HG03342 (cell line): ENCODE measurements at regions not wholly inside any gene's neighbourhood (a gene's known extent, or its start where the extent isn't known, plus 50 kb on each side); places are given as distances from the start of the nearest gene placed in this dataset.
A peak's percentile ranks its signal among the peaks of the same experiment; 100 is the strongest.
"Not testable (repeated sequence)": the region's sequence is repeated elsewhere in the genome, so short reads cannot be mapped to it uniquely, and the experiment has no call there.

Experiments used
- ATAC-seq: cut with Tn5 transposase; IDR thresholded peaks from one replicate; pipeline ENCODE4 v1.9.1; 2021; ENCODE audit warnings: mild to moderate bottlenecking, moderate library complexity; ENCODE audit not compliant: unreplicated experiment

DNA sequence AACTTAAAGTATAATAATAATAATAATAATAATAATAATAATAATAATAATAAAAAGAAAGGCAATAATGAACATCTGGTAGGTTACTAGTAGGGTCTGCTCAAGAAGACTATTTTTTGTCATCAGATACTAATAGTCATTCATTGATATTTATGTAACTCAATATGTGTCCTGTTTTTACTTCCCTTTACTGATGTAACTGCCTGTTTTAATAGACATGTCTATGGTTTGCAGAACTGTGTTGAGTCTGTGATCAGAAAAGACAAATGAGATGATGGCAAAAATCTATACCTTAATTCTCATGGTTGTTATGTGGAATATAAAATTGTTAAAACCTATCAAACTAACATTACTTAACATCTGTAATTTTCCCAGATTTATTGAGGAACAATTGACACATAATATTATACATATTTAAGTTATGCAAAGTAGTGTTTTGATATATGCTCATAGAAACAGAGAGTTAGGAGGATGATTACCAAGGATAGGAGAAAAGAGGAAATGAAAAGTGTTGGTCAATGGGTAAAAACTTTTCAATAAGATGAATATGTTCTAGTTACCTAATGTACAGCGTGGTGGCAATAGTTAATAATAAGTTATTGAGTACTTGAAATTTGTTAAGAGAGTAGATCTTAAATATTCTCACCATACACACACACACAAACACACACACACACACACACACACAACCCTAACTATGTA lies 699.4 kb downstream of the ZPLD1 start:
- ATAC-seq, result peak; percentile 87

DNA sequence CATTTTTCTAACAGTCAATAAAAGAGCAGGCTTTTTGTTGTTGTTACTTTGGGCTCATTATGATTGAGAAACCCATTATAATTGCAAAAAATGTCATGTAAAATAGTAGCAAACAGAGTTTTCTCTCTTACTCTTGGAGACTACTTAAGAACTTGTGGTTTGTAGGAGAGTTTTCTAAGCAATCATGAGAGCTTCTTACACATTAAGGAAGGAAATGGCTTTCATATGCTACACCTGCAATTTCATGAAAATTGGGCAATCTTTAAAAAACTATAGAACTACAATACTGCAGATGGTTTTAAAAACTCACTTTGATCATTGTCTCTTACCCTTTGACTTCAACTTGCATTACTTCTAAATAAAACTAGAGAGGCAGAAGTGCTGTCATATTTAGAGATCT lies 701.8 kb downstream of the ZPLD1 start:
- ATAC-seq, result no peak

DNA sequence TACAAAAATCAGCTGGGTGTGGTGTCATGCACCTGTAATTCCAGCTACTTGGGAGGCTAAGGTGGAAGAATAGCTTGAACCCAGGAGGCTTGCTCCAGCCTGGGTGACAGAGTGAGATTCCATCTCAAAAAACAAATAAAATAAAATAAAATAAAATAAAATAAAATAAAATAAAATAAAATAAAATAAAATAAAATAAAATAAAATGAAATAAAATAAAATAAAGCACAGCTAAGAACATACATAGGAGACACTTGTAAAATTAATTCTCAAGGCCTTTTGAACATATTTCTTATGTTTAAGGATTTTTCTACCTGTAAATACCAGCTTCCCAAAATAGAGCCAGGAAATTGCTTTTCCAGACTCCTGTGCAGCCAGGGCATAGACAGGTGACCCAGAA lies 703.0 kb downstream of the ZPLD1 start:
- no peak for ATAC-seq

DNA sequence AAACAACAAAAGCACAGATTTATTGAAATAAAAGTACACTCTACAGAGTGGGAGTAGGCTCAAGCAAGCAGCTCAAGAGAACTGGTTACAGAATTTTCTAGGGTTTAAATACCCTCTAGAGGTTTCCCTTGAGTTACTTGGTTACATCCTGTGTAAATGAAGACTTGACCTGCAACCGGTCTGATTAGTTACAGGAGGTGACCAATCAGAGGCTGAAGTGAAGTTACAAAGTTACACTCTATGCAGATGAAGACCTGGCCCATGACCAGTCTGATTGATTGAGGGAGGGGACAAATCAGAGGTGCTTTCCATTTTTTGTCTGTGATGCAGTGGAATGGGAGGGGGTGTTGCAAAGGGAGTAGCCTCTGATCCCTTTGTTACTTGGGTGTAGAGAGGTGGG lies 723.4 kb downstream of the ZPLD1 start:
- no peak for ATAC-seq

DNA sequence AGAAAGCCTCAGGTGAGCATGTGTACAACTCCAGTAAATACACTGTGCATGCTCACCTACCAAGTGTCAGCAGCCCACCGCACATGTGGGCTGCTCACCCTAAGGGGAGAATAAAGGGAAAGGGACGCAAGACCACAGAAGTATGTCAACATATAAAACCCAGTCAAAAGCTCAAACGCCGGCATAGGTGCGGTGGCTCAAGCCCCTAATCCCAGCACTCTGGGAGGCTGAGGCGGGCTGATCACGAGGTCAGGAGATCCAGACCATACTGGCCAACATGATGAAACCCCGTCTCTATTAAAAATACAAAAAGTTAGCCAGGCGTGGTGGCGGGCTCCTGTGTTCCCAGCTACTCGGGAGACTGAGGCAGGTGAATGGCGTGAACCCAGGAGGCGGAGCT lies 732.1 kb downstream of the ZPLD1 start:
- ATAC-seq, result no peak

GRCh38 chr3:103167850-103168249 lies 733.0 kb downstream of the ZPLD1 start:
- no peak for ATAC-seq

- no peak for ATAC-seq
Measured at GRCh38 chr3:103169289-103169688, 734.5 kb downstream of the ZPLD1 start.

DNA sequence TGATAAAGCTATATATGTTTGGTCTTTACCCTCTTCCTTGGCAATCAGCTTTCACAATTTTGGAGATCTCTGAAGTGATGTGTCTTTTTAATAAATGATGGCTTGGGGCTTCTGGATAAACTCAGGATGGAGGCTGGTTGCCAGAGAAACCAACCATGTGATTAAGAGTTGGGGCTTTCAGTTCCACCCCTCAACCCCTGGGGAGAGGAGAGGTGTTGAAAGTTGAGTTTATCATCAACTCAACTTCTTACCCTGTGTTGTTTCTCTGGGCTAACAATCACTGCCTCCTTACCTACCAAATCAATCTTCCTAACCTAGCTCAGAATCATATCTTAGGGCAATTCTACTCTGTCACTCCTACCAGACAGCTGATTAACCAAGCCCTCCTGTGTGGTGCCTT lies 735.8 kb downstream of the ZPLD1 start:
- ATAC-seq, result peak; percentile 83

- ATAC-seq, result no peak
Measured at GRCh38 chr3:103173940-103174339, 739.1 kb downstream of the ZPLD1 start.

DNA sequence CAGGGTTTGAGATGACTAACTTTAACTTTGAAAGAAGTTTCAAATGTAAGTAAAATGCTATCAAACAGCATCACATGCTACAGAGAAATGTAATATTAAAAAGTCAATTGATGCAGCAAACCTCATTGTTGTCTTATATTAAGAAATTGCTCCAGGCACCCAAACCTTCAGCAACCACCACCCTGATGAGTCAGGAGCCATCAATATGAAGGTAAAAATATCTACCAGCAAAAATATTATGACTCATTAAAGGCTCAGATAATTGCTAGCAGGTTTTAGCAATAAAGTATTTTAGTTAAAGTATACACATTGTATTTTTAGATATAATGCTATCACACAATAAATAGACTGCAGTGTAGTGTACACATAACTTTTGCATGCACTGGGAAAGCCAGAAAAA lies 746.3 kb downstream of the ZPLD1 start:
- no peak for ATAC-seq

DNA sequence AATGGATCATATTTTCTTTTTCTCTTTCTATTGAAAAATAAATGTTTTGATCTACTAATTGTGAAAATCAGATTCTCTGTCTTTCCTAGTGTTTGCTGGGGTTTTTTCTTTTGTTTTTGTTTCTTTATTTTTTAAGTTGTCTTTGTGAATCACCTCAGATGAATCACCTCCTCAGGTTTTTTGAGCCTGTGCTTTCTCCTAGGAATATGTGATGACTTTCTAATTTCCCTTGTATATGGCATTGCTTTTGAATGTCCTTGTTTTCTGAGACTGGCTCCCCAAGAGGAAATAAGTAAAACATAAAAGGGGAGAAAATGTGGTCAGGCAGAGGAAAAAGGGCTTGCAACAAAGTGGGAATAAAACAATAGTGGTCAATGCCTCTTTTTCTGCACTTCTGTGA lies 750.0 kb downstream of the ZPLD1 start:
- no peak for ATAC-seq

DNA sequence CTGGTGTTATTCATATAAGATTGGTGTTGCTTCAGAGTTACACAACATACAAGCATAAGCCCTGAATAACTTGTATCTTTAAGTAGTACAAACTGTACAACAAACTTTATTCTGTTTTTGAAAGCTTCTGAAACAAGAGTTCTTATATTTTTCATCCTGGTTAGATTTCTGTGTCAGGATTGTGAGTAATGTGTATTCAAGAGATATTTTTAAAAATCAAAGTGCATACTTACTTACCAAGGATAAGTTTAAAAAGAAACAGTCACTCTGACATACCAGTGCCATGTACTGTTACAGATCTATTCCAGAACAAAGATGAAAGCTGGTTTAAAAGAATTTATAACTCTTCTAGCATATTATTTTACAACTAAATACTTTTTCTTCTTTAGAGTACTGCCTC lies 755.1 kb downstream of the ZPLD1 start:
- ATAC-seq, result no peak

DNA sequence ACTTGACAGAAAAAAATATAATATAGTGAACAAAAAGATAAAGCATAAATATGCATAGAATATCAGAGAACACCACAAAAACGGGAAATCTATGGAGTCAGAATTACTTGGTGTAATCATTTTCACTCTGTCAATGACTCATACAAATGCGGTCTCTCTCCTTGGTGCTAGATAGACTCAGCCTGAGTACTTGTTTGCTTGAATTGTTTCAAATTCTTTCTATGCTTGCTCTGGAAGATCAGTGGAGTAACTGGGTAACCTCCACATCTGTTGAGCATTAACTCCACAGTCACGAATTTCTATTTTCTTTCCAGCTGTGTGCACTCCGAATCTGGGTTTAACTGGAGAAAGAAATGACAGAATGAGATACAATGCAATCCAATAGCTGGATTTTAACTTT lies 760.4 kb downstream of the ZPLD1 start:
- ATAC-seq, result no peak

DNA sequence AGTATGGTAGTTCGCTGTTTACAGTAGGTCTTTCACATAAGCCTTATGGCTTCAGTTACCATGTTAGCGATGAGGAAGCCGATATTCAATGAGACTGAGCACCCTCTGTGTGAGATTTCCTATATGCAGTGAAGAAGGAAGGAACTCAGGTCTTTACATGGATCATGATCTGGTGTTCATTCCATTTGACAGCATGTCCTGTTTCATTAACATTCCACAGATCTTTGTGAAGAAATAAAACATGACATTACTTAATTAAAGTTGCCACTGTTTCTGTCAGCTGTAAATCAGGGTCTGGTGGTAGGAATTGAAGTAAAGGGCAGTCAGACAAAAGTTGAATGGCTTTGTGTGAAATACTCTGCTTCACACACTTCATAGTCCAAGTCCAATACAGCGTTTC lies 768.6 kb downstream of the ZPLD1 start:
- ATAC-seq, result no peak

GRCh38 chr3:103210583-103210982 lies 775.8 kb downstream of the ZPLD1 start:
- ATAC-seq, result no peak

- peak; percentile 100 for ATAC-seq
Measured at GRCh38 chr3:103218146-103218545, 783.3 kb downstream of the ZPLD1 start.

DNA sequence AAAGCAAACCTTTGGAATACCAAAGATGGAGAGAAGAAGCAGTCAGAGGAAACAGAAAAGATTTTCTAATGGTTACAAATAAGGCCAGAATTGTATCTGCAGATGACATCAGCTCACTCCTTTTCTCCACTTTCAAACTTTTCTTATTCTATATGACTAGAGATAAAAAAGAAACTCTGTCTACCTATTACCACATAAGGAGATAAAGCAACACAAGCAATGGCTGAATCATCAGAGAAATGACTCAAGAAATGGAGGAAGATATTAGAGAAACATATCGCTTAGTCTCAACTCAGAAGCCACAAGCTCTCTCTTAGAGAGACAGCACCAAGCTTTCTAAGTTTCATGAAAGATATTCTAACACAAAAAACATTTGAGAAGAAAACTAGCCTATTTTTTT lies 784.0 kb downstream of the ZPLD1 start:
- peak; percentile 27 for ATAC-seq

- ATAC-seq, result no peak
Measured at GRCh38 chr3:103227651-103228050, 792.8 kb downstream of the ZPLD1 start.

DNA sequence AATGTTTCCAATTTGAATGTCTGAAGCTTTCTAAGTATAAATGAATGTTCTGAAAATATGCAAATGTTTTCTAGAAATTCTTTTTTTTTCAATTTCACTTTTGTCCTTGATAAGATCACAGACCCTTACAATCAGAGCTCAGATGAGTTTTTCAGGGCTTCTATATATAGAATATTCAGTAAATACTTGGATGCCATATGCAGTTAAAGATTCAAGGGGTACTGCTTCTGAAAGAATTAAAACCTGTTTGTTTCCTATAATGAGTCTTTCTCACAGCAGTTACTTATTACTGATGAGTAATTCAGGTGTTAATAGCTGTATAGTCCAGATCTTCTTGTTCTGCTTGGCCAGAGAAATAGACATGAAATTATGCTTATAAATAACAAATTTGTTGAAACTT lies 812.6 kb downstream of the ZPLD1 start:
- ATAC-seq, result no peak

- ATAC-seq, result not testable (repeated sequence)
Measured at GRCh38 chr3:103254827-103255226, 820.0 kb downstream of the ZPLD1 start.

DNA sequence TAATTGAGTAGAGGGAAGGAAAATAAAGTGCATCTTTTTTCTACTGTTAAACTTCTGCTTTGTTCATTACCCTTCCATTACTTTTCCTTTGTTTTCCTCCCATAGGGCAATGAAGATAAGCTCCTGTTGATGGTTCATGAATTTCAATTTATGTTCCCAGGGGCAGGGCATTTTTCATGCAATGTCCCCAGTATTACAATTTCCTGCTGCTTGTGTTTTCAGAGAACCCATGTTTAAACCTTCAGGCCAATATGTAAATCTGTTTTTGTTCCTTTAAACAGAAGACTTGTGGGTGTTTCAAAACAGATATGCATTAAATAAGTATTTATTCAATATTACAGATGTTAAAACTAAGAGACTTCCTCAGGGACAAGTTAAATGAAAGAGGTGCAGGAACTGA lies 834.5 kb downstream of the ZPLD1 start:
- ATAC-seq, result no peak

DNA sequence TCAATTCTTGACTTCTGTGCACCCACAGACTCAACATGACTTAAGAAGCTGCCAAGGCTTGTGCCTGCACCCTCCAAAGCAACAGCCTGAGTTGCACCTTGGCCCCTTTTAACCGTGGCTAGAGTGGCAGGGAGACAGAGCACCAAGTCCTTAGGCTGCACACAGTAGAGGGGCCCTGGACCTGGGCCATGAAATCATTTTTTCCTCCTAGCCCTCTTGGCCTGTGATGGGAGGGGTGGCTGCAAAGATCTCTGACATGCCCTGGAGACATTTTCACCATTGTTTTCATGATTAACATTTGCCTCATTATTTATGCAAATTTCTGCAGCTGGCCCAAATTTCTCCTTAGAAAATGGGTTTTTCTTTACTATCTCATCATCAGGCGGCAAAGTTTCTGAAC lies 836.8 kb downstream of the ZPLD1 start:
- no peak for ATAC-seq

DNA sequence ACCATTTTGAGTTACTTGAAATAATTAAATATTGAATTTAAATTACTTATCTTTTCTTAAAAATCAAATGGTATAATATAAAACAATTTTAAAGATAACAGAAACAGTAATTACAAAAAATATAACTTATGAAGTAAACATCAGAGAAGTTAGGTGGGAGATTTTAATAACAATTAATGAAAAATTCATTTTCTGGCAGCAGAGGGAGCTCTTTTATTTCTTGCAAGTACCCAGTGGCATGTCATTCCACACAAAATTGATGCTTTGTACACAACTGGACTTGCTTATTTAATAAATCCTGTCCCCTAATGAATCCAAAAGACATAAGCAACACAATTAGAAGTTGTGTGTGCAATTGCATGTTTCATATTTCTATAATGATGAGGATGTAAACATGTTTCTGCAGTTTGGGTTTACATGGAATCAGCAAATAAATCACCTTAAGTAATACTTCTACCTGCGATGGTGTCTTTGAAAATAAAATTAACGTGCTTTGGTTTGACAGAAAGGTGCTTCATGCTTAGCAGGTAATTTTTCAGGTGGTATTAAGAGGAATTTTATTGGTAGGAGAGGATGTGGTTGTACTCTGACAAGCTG lies 861.3 kb downstream of the ZPLD1 start:
- no peak for ATAC-seq
